HG02763 (cell line): ENCODE measurements at regions not wholly inside any gene's neighbourhood (a gene's known extent, or its start where the extent isn't known, plus 50 kb on each side); places are given as distances from the start of the nearest gene placed in this dataset.

Experiments
- ATAC-seq: cut with Tn5 transposase; IDR thresholded peaks from one replicate; pipeline ENCODE4 v1.9.1; 2021; ENCODE audit warnings: mild to moderate bottlenecking, moderate library complexity; ENCODE audit not compliant: unreplicated experiment

- no peak for ATAC-seq
Measured at GRCh38 chr14:97180304-97181200, 383.4 kb downstream of the VRK1 start.

GRCh38 chr14:97185186-97185585 is 388.0 kb downstream of the VRK1 start:
- no peak for ATAC-seq

- no peak for ATAC-seq
Measured at GRCh38 chr14:97187916-97188315, 390.7 kb downstream of the VRK1 start.

- ATAC-seq, result no peak
Measured at GRCh38 chr14:97196336-97196735, 399.2 kb downstream of the VRK1 start.

GRCh38 chr14:97198813-97199212 is 401.6 kb downstream of the VRK1 start:
- ATAC-seq, result no peak

- ATAC-seq, result no peak
Measured at GRCh38 chr14:97200245-97200644, 403.1 kb downstream of the VRK1 start.

GRCh38 chr14:97206916-97207315 is 409.7 kb downstream of the VRK1 start:
- ATAC-seq, result no peak

GRCh38 chr14:97210202-97210601 is 413.0 kb downstream of the VRK1 start:
- no peak for ATAC-seq

GRCh38 chr14:97212399-97212798 is 415.2 kb downstream of the VRK1 start:
- ATAC-seq, result no peak

- ATAC-seq, result no peak
Measured at GRCh38 chr14:97213720-97214119, 416.5 kb downstream of the VRK1 start.

GRCh38 chr14:97215263-97215969 is 418.2 kb downstream of the VRK1 start:
- no peak for ATAC-seq

- no peak for ATAC-seq
Measured at GRCh38 chr14:97217111-97217885, 420.1 kb downstream of the VRK1 start.

- no peak for ATAC-seq
Measured at GRCh38 chr14:97218274-97218673, 421.1 kb downstream of the VRK1 start.

- ATAC-seq, result no peak
Measured at GRCh38 chr14:97218691-97219430, 421.7 kb downstream of the VRK1 start.

GRCh38 chr14:97219431-97220017 is 422.3 kb downstream of the VRK1 start:
- no peak for ATAC-seq

GRCh38 chr14:97221572-97222285 is 424.5 kb downstream of the VRK1 start:
- ATAC-seq, result no peak

GRCh38 chr14:97224016-97224415 is 426.8 kb downstream of the VRK1 start:
- ATAC-seq, result no peak

GRCh38 chr14:97230051-97230450 is 432.9 kb downstream of the VRK1 start:
- ATAC-seq, result no peak

- no peak for ATAC-seq
Measured at GRCh38 chr14:97233319-97233985, 436.3 kb downstream of the VRK1 start.
